HEK293T (cell line): ENCODE measurements at regions not wholly inside any gene's neighbourhood (a gene's known extent, or its start where the extent isn't known, plus 50 kb on each side); places are given as distances from the start of the nearest gene placed in this dataset.

Experiments
- ELF4 ChIP-seq: fragments of 450-650 bp; IDR thresholded peaks from 2 replicates; pipeline ENCODE4 v1.6.1; 2017; ENCODE audit warnings: antibody characterized with exemption
- FOXA1 ChIP-seq: fragments of 450-650 bp; IDR thresholded peaks from 2 replicates; pipeline ENCODE4 v1.6.1; 2016; ENCODE audit warnings: mild to moderate bottlenecking
- FOXM1 ChIP-seq: fragments of 450-650 bp; IDR thresholded peaks from 2 replicates; pipeline ENCODE4 v1.6.1; 2017; ENCODE audit warnings: mild to moderate bottlenecking, borderline replicate concordance
- L3MBTL2 ChIP-seq: fragments of 450-650 bp; conservative IDR thresholded peaks from 2 replicates; pipeline ENCODE4 v1.6.1; 2016; ENCODE audit warnings: mild to moderate bottlenecking

- TF ChIP-seq FOXA1: no peak
- no peak for TF ChIP-seq FOXM1
- no peak for TF ChIP-seq L3MBTL2
- no peak for TF ChIP-seq ELF4
Measured at GRCh38 chr2:126777620-126777978, 121.1 kb upstream of the TEX51 start.
